Transverse colon (tissue), 4 donors: ENCODE measurements at regions not wholly inside any gene's neighbourhood (a gene's known extent, or its start where the extent isn't known, plus 50 kb on each side); places are given as distances from the start of the nearest gene placed in this dataset.

Experiments used
- DNase-seq: peaks from one replicate; pipeline ENCODE4 v3.0.0-alpha.2; 2019
- H3K27ac ChIP-seq, 4 donors: fragments of 200-600 bp; sonication (generic); 2 replicates each; pipeline ENCODE4 v1.5.1; 2016 to 2018; ENCODE audit warnings: inconsistent platforms in 4 of 4
- H3K27me3 ChIP-seq: fragments of 200-600 bp; sonication (generic); 2 replicates; pipeline ENCODE4 v1.5.1; 2017; ENCODE audit warnings: inconsistent platforms
- H3K36me3 ChIP-seq, 4 donors: fragments of 200-600 bp; sonication (generic); 2 replicates each; pipeline ENCODE4 v1.5.1; 2017 to 2019; ENCODE audit warnings: inconsistent platforms in 4 of 4
- H3K4me1 ChIP-seq, 4 donors: fragments of 200-600 bp; sonication (generic); 2 replicates each; pipeline ENCODE4 v1.5.1; 2017 to 2020; ENCODE audit warnings: inconsistent platforms in 4 of 4
- H3K4me3 ChIP-seq, 4 donors: fragments of 200-600 bp; sonication (generic); 1 replicate in 1 of 4; 2 replicates in 3 of 4; pipeline versions ENCODE4 v1.5.1 to v1.6.1; 2017 to 2019; ENCODE audit warnings: inconsistent platforms in 4 of 4
- H3K9me3 ChIP-seq, 2 donors: fragments of 200-600 bp; sonication (generic); 2 replicates each; pipeline ENCODE4 v1.5.1; 2017 to 2019; ENCODE audit warnings: inconsistent platforms in 2 of 2
- CTCF ChIP-seq, 5 experiments: fragments of 200-600 bp in 3 of 5; fragments of 450-650 bp in 2 of 5; sonication (generic) in 3 of 5; IDR thresholded peaks; 1 replicate in 2 of 5; 2 replicates in 3 of 5; pipeline ENCODE4 v1.5.1; 2016 to 2017; ENCODE audit warnings: antibody characterized with exemption in 5 of 5, inconsistent platforms in 3 of 5, mild to moderate bottlenecking in 2 of 5, moderate library complexity in 1 of 5
- EP300 ChIP-seq: sonication (generic); formaldehyde crosslinking; IDR thresholded peaks from one replicate; pipeline ENCODE4 v1.6.1; 2017; ENCODE audit warnings: antibody characterized with exemption, low read depth
- POLR2A ChIP-seq: fragments of 450-650 bp; IDR thresholded peaks from one replicate; pipeline ENCODE4 v1.6.1; 2016; ENCODE audit warnings: antibody characterized with exemption, mild to moderate bottlenecking, moderate library complexity
- POLR2AphosphoS5 ChIP-seq, 3 donors: sonication (generic); formaldehyde crosslinking; IDR thresholded peaks; one replicate each; pipeline ENCODE4 v1.6.1; 2016; ENCODE audit warnings: antibody characterized with exemption in 3 of 3
- WGBS, 2 donors: methylation state at CpG; one replicate each; pipeline ENCODE4 v1.1.5; 2018; ENCODE audit warnings: low coverage in 1 of 2; 5-methylcytosine and 5-hydroxymethylcytosine counted together
- in situ Hi-C, 4 donors: fragments of 200-750 bp; cut with MboI; loops; one replicate each; pipeline versions ENCODE4 v1.15.0 to v1.15.1; 2017; ENCODE audit warnings: low sequenced_read_pairs in 3 of 4, low pct_ligation_motif_present in 1 of 4, low pct_unique_long_range_greater_than_20kb in 1 of 4
- intact Hi-C: fragments of 100-400 bp; cut with DNase I; formaldehyde crosslinking; loops from one replicate; pipeline ENCODE4 v1.15.1; 2023; ENCODE audit warnings: low total_unique reads

- Histone ChIP-seq H3K36me3 (no peaks in the 10 kb centered on the region), H3K27me3 (no peaks in the 10 kb centered on the region), H3K4me3 (no peak overlapping the region), H3K9me3 (no peaks in the 10 kb centered on the region), H3K4me1 (no peaks in the 10 kb centered on the region), H3K27ac (no peak overlapping the region)
- DNase-seq = no peak
- TF ChIP-seq CTCF (IDR thresholded peaks at IDR 0.05) (no peak), EP300 (no peak), POLR2AphosphoS5 (IDR thresholded peaks at IDR 0.05) (no peak)
- in situ Hi-C loops (no loop called here), intact Hi-C loops (no loop called here)
- WGBS, 2 donors = 72 to 87% methylated on average over 2 of the region's 2 CpGs
These were observed 927.6 kb downstream of the GALC start for GRCh38 chr14:87065366-87065765.

- 56 to 67% methylated on average over 1 of the region's 1 CpG for WGBS, 2 donors
- Histone ChIP-seq H3K27me3 (no peaks in the 10 kb centered on the region), H3K4me1 (no peaks in the 10 kb centered on the region), H3K9me3 (no peaks in the 10 kb centered on the region), H3K4me3 (no peak overlapping the region), H3K36me3 (no peaks in the 10 kb centered on the region), H3K27ac (no peak overlapping the region)
- no peak for DNase-seq
- in situ Hi-C loops (no loop called here), intact Hi-C loops (no loop called here)
- TF ChIP-seq POLR2A (no peak), CTCF (IDR thresholded peaks at IDR 0.05) (no peak)
These were observed 929.8 kb downstream of the GALC start for GRCh38 chr14:87063181-87063580.

- no peak for DNase-seq
- Histone ChIP-seq H3K4me1 (no peaks in the 10 kb centered on the region), H3K27me3 (no peaks in the 10 kb centered on the region), H3K27ac (no peak overlapping the region), H3K36me3 (no peaks in the 10 kb centered on the region), H3K4me3 (no peak overlapping the region), H3K9me3 (no peaks in the 10 kb centered on the region)
- intact Hi-C loops = no loop called here
- 85 to 87% methylated on average over 6 of the region's 6 CpGs for WGBS, 2 donors
- TF ChIP-seq POLR2AphosphoS5 (IDR thresholded peaks at IDR 0.05) (no peak), POLR2A (no peak)
- in situ Hi-C loops = no loop called here
These were observed 932.6 kb downstream of the GALC start for GRCh38 chr14:87060405-87060804.

GRCh38 chr14:87059060-87059839 is 933.7 kb downstream of the GALC start:
- in situ Hi-C loops = no loop called here
- Histone ChIP-seq H3K27me3 (no peaks in the 10 kb centered on the region), H3K27ac (no peak overlapping the region), H3K4me1 (no peaks in the 10 kb centered on the region), H3K4me3 (no peak overlapping the region), H3K9me3 (no peaks in the 10 kb centered on the region), H3K36me3 (no peaks in the 10 kb centered on the region)
- intact Hi-C loops = no loop called here
- no peak for TF ChIP-seq POLR2A
- TF ChIP-seq EP300 = no peak
- TF ChIP-seq CTCF (IDR thresholded peaks at IDR 0.05) = no peak
- peak in 1 of 3 donors; percentile 68 for TF ChIP-seq POLR2AphosphoS5 (IDR thresholded peaks at IDR 0.05)
- DNase-seq = no peak
- WGBS, 2 donors = 58 to 76% methylated on average over 3 to 5 of the region's 5 CpGs

- Histone ChIP-seq H3K4me3 (no peak overlapping the region), H3K9me3 (no peaks in the 10 kb centered on the region), H3K4me1 (no peaks in the 10 kb centered on the region), H3K36me3 (no peaks in the 10 kb centered on the region), H3K27me3 (no peaks in the 10 kb centered on the region), H3K27ac (no peak overlapping the region)
- TF ChIP-seq POLR2A = no peak
- no peak for TF ChIP-seq POLR2AphosphoS5 (IDR thresholded peaks at IDR 0.05)
- TF ChIP-seq EP300 = no peak
- TF ChIP-seq CTCF (IDR thresholded peaks at IDR 0.05) = no peak
- in situ Hi-C loops = no loop called here
- WGBS, 2 donors = 70% methylated on average over 2 of the region's 2 CpGs; no CpG with 5 or more reads in 1 of the 2 donors
- intact Hi-C loops = no loop called here
- no peak for DNase-seq
These were observed 938.0 kb downstream of the GALC start for GRCh38 chr14:87055007-87055406.
